ENCODE measurements at regions not wholly inside any gene's neighbourhood (a gene's known extent, or its start where the extent isn't known, plus 50 kb on each side); places are given as distances from the start of the nearest gene placed in this dataset.

GRCh38 chr13:91106565-91106964 lies 240.9 kb upstream of the MIR17HG start:
- Histone ChIP-seq H3K9me2 (replicated peaks; ENCODE audit: low read length) (no peaks in the 10 kb centered on the region), H3K79me2 (ENCODE audit: low read length) (no peaks in the 10 kb centered on the region), H3K4me1 (ENCODE audit: insufficient read depth, low read length) (no peaks in the 10 kb centered on the region), H2AFZ (ENCODE audit: low read length) (no peak overlapping the region), H3K27me3 (ENCODE audit: low read length) (peaks cover 13% of the 10 kb centered on the region), H3K9me3 (ENCODE audit: low read length) (no peaks in the 10 kb centered on the region), H3K4me3 (ENCODE audit: low read length) (no peak overlapping the region), H3K27ac (ENCODE audit: low read length) (no peak overlapping the region), H3K9ac (ENCODE audit: low read length) (no peak overlapping the region), H3F3A (ENCODE audit: low read length, unreplicated experiment) (no peaks in the 10 kb centered on the region), H4K20me1 (ENCODE audit: low read length) (no peaks in the 10 kb centered on the region), H3K36me3 (ENCODE audit: low read depth, low read length) (no peaks in the 10 kb centered on the region), H3K4me2 (ENCODE audit: low read length) (no peak overlapping the region)
- TF ChIP-seq EZH2phosphoT487 (IDR thresholded peaks at IDR 0.05; ENCODE audit: borderline replicate concordance, low read length) (no peak), EZH2 (IDR thresholded peaks at IDR 0.05; ENCODE audit: low read length, unreplicated experiment) (no peak), CTCF (conservative IDR thresholded peaks at IDR 0.05; ENCODE audit: low read depth, low read length) (no peak)
- ATAC-seq: no peak
- ChIA-PET POLR2A (ENCODE audit: unreplicated experiment) (no interaction called here), CTCF (no interaction called here)
- BruUV-seq (replicated peaks): no TSS peak
- intact Hi-C loops (cut with micrococcal nuclease): no loop called here
- DNase-seq: no peak

- DNase-seq (no peak), ATAC-seq (no peak)
- no peak overlapping the region for H3K4me2 ChIP-seq (ENCODE audit: low read length)
- no TSS peak for BruUV-seq (replicated peaks)
- H3K27ac ChIP-seq (ENCODE audit: low read length): no peak overlapping the region
- H3K9ac ChIP-seq (ENCODE audit: low read length): no peak overlapping the region
- no peaks in the 10 kb centered on the region for H3K79me2 ChIP-seq (ENCODE audit: low read length)
- H3K9me2 ChIP-seq (replicated peaks; ENCODE audit: low read length): no peaks in the 10 kb centered on the region
- H3K4me1 ChIP-seq (ENCODE audit: insufficient read depth, low read length): no peaks in the 10 kb centered on the region
- no peak overlapping the region for H2AFZ ChIP-seq (ENCODE audit: low read length)
- no peak for TF ChIP-seq EZH2phosphoT487 (IDR thresholded peaks at IDR 0.05; ENCODE audit: borderline replicate concordance, low read length)
- no peak for TF ChIP-seq CTCF (conservative IDR thresholded peaks at IDR 0.05; ENCODE audit: low read depth, low read length)
- no peak for TF ChIP-seq EZH2 (IDR thresholded peaks at IDR 0.05; ENCODE audit: low read length, unreplicated experiment)
- intact Hi-C loops (cut with micrococcal nuclease): no loop called here
- no peaks in the 10 kb centered on the region for H3K9me3 ChIP-seq (ENCODE audit: low read length)
- no peaks in the 10 kb centered on the region for H4K20me1 ChIP-seq (ENCODE audit: low read length)
- no peaks in the 10 kb centered on the region for H3K36me3 ChIP-seq (ENCODE audit: low read depth, low read length)
- no peak overlapping the region for H3K4me3 ChIP-seq (ENCODE audit: low read length)
- no peaks in the 10 kb centered on the region for H3F3A ChIP-seq (ENCODE audit: low read length, unreplicated experiment)
- H3K27me3 ChIP-seq (ENCODE audit: low read length): peaks cover 24% of the 10 kb centered on the region
- POLR2A ChIA-PET (ENCODE audit: unreplicated experiment): no interaction called here
- CTCF ChIA-PET: interaction anchor here (0.5 kb wide), 1 partner anchor 61 kb away, joined by 4 read pairs; no protein-coding TSS in a partner anchor
These were observed 239.2 kb upstream of the MIR17HG start for GRCh38 chr13:91108315-91108714.

GRCh38 chr13:91111476-91112200 lies 235.8 kb upstream of the MIR17HG start:
- BruUV-seq (replicated peaks): no TSS peak
- ChIA-PET CTCF (no interaction called here), POLR2A (ENCODE audit: unreplicated experiment) (no interaction called here)
- Histone ChIP-seq H3K9ac (ENCODE audit: low read length) (no peak overlapping the region), H3K27ac (ENCODE audit: low read length) (no peak overlapping the region), H4K20me1 (ENCODE audit: low read length) (no peaks in the 10 kb centered on the region), H3F3A (ENCODE audit: low read length, unreplicated experiment) (no peaks in the 10 kb centered on the region), H3K36me3 (ENCODE audit: low read depth, low read length) (no peaks in the 10 kb centered on the region), H3K9me3 (ENCODE audit: low read length) (no peaks in the 10 kb centered on the region), H3K79me2 (ENCODE audit: low read length) (no peaks in the 10 kb centered on the region), H3K4me1 (ENCODE audit: insufficient read depth, low read length) (no peaks in the 10 kb centered on the region), H3K9me2 (replicated peaks; ENCODE audit: low read length) (no peaks in the 10 kb centered on the region), H2AFZ (ENCODE audit: low read length) (no peak overlapping the region), H3K4me3 (ENCODE audit: low read length) (no peak overlapping the region), H3K4me2 (ENCODE audit: low read length) (no peak overlapping the region), H3K27me3 (ENCODE audit: low read length) (peaks cover 34% of the 10 kb centered on the region)
- ATAC-seq (no peak), DNase-seq (no peak)
- no peak for TF ChIP-seq EZH2 (IDR thresholded peaks at IDR 0.05; ENCODE audit: low read length, unreplicated experiment)
- intact Hi-C loops (cut with micrococcal nuclease): no loop called here
